Erythroblast (primary cell): ENCODE measurements at regions not wholly inside any gene's neighbourhood (a gene's known extent, or its start where the extent isn't known, plus 50 kb on each side); places are given as distances from the start of the nearest gene placed in this dataset.

ENCODE experiments used
- GATA1 ChIP-seq: IDR thresholded peaks from 2 replicates; pipeline ENCODE4 v1.6.1; 2011; ENCODE audit warnings: low read depth, mild to moderate bottlenecking, control low read depth, low read length, moderate library complexity
- POLR2A ChIP-seq: IDR thresholded peaks from 2 replicates; pipeline ENCODE4 v1.6.1; 2011; ENCODE audit warnings: mild to moderate bottlenecking, low read length

GRCh38 chr4:102449751-102450352, 51.3 kb upstream of the NFKB1 start:
- no peak for TF ChIP-seq POLR2A
- TF ChIP-seq GATA1 = no peak
